ENCODE measurements at regions not wholly inside any gene's neighbourhood (a gene's known extent, or its start where the extent isn't known, plus 50 kb on each side); places are given as distances from the start of the nearest gene placed in this dataset.

GRCh38 chr15:69971771-69972170, 125.9 kb downstream of the TLE3 start:
- DNase-seq = no peak

GRCh38 chr15:69972436-69972835, 125.3 kb downstream of the TLE3 start:
- DNase-seq = no peak

- no peak for DNase-seq
Measured at GRCh38 chr15:69973102-69973714, 124.5 kb downstream of the TLE3 start.

GRCh38 chr15:69973880-69974279, 123.8 kb downstream of the TLE3 start:
- DNase-seq = no peak

- no peak for DNase-seq
Measured at GRCh38 chr15:69974321-69974720, 123.4 kb downstream of the TLE3 start.

DNA sequence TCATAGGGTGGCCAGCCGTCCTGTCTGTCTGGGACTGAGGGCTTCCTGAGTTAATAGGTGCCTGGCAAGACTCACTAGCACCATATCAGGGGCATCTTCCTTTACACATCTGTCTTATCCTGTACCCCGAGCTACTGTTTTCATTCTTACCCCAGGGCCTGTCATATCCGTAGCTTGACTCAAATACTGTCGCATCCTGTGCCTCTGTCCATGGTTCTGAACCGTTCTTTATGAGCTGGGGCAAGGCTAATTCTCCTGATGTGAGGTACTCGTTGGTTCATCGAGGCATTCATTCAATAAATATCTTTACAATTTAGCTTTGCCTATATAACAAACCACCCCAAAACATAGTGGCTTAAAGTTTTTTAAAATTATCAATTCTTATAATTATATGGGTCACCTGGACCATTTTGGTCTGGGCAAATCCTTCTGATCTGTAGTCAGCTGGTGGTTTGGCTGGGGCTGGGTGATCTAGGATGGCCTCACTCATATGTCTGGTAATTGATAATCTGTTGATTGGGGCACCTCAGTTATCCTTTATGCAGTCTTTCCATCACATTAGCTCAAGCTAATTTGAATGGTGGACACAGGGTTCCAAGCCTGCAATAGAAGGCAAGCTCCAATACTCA, 121.2 kb downstream of the TLE3 start:
- peak; percentile 41 for DNase-seq

- DNase-seq = no peak
Measured at GRCh38 chr15:69978603-69979002, 119.1 kb downstream of the TLE3 start.

- DNase-seq = no peak
Measured at GRCh38 chr15:69979262-69979661, 118.5 kb downstream of the TLE3 start.

- DNase-seq = no peak
Measured at GRCh38 chr15:69979783-69980182, 117.9 kb downstream of the TLE3 start.

GRCh38 chr15:69980341-69981059, 117.2 kb downstream of the TLE3 start:
- no peak for DNase-seq

DNA sequence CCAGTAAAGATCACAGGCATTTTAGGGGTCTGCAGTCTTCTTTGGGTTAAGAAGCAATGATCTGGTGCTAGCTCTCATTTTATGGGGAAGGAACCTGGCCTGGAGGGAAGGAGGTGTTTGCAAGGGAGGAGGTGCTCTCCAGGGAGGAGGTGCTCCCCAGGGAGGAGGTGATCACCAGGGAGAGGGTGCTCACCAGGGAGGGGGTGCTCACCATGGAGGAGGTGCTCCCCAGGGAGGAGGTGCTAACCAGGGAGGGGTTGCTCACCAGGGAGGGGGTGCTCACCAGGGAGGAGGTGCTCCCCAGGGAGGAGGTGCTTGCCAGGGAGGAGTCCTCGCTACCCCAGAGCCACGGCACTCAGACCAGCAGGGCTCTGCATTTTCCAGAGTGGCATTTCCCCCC, 115.7 kb downstream of the TLE3 start:
- DNase-seq = no peak

DNA sequence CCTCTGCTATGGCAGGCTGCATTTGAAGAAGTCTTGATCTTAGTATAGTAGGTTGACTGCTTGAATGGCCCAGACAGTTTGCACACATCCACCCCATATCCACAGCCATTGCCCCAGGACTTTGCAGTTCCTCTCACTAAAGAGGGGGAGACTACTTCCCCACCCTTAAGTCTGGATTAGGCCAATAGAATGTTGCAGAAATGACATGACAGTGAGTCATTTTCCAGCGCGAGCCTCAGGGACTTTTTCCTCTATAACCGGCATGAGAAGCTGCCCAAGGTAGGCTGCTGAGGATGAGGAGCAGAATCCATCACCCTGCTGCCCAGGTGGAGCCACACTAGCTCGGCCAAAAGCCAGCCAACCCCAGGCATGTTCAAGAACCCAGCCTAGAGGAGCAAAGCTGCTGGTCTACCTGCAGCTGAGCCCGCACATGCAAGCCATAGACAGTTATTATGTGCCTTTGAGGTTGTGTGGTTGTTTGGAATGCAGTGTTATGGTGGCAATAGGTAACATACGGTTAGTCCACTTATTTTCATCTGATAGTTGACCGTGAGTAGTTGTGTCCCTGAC, 113.9 kb downstream of the TLE3 start:
- no peak for DNase-seq

DNA sequence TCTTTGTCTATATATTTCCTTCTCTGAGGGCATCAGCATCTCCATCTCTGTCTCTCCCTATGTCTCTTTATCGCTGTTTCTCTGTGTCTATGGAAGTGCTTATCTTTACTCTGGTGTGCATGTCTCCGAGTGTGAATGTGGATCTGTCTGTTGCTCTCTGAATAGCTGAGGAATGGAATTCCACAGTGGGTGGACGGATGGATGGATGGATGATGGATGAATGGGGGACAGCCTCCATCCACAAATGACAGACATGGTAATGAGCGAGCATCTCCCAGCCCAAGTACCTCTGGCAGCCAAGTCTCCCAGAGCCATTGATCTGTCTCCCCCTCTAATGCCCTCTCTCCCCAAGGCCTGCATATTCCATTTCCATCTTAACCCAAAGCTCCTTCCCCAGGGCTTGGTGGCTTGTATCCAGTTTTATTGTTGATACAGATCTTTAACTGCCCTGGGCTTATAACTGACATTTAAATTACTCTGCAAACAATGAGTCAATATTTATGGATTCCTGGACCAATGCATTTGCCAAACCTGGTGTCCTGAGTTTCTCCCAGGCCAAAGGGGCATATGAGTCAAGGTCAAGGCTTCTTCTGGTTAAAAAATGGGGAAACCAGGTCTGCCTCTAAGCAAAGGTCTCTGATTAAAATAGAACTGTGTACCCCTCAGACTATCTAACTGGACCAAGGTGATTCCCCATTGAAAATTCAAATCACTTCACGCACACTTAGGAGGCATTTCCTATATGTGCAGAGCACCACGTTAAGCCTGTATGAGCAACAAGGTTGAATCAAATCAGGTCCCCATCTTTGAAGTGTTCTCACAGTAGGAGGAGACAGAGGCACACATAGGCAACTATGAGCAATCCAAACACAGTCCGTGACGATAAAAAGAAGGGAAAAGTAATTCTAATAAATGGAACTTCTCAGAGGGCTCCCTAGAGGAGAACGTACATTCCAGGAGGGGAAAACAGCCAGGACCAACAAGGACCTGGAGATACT, 109.9 kb downstream of the TLE3 start:
- DNase-seq = no peak

DNA sequence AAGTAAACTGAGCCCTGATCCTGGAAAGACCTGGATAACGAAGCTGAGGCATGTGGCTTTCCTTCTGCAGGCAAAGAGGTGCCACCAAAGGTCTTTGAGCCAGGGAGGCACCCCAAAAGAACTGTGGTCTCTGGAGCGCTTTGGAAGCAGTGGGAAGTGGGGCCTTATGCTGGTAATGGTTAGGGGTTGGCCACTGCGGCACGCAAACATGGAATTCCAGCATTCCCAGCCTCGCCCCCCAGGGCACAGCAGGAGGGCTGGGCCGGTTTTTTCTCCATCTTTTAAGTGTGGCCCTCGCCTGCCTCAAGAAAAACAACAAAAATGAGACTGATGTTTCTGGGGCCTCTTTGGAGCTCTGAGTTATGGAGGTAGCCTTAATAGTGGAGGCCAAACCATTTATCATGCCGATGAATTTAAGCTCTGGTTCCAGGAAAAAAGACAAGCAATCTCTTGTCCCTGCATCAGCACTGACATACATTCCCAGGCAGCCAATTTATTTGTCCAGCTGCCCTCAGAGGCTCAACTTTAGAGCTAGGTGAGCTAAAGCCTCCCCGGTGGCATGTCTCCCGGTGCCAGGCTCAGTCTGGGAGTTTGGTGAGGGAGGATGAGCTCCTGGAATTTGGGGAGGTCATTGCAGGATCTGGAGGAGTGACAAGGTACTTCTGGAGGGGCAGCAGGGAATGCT, 109.0 kb downstream of the TLE3 start:
- DNase-seq = no peak

- DNase-seq = no peak
Measured at GRCh38 chr15:69990566-69991421, 106.9 kb downstream of the TLE3 start.

DNA sequence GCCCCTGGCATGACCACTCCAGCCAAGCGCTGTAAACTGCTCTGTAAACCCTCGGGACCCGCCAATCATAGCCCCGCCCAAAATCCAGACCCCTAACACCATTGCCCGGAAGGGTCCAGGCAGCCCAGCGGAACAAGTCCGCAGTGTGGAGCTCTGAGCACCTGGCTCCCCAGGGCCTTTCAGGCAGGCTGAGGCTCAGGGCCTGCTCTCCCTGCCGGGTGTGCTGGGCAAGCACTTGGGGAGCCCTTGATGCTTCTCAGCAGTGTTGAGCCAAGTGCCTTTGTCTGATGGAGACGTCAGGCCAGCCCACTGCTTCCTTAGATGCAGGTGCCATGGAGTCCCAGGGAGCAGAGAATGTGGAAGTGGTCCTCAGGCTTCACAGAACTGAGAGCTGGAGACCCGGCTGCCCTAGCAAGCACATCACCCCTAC, 106.2 kb downstream of the TLE3 start:
- DNase-seq = no peak

- no peak for DNase-seq
Measured at GRCh38 chr15:69992348-69992747, 105.4 kb downstream of the TLE3 start.

GRCh38 chr15:69994429-69995205, 103.1 kb downstream of the TLE3 start:
- DNase-seq = no peak

DNA sequence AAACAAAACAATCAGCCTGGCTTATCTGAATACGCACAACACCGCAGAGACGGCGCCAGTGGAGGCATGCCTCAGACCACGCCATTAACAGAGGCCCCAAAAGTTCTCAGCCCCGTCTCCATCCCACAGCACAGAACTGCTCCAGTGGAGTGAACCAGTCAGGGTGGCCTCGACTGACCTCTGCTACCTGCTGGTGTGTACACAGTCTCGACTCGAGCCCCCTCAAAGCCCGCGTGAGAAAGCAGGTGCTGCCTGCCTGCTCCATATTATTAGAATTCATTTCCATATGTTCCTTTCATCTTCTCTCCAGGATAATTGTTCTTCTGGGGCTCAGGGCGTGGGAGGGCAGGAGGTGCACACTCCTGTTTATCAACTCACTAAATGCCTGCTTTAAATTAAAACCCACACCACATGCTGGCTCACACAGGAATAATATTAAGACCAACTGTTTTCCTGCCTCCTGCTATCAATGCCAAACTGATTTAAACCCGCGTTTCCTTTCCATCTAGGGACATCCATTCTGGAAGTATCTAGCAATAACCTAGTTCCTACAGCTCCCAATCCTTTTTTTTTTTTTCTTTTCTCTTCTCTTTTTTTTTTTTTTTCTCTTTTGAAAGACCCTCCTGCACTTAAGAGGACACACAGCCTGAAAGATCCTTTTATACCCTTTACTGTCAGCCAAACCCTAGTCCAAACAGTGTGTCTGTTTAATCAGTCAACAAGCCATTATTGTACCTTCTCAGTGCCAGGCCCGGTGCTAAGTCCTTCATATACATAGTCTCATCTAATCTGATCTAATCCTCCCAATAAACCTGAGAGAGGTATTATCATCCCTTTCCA, 101.2 kb downstream of the TLE3 start:
- DNase-seq = no peak
